Astrocyte (in vitro differentiated cells and primary cell): ENCODE measurements at regions not wholly inside any gene's neighbourhood (a gene's known extent, or its start where the extent isn't known, plus 50 kb on each side); places are given as distances from the start of the nearest gene placed in this dataset.

Source experiments
- CTCF ChIP-seq: IDR thresholded peaks from 2 replicates; pipeline ENCODE4 v1.5.1; 2011; ENCODE audit warnings: low read depth, mild to moderate bottlenecking, inconsistent platforms, low read length, moderate library complexity; ENCODE audit not compliant: insufficient read depth
- EZH2 ChIP-seq: IDR thresholded peaks from 2 replicates; pipeline ENCODE4 v1.6.1; 2012; ENCODE audit warnings: mild to moderate bottlenecking, low read length, inconsistent platforms; ENCODE audit not compliant: insufficient read depth

DNA sequence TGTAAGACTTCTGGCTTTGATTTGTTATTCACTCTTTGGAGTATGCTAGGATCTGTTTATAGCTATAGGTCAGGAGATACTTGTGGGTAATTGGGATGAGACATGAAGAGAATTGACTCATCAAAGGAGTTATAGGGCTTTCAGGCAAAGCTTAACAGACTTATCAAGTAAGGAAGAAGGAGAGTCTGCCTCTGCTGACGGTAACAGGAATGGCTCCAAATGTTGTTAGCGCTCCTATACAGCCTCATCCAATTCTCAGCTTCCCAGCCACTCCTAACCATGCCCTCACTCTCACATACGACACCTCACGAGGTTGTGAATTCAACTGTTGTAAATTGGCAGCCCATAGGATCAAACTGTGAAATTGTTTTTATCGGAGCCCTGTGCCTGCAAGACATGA is 140.5 kb downstream of the KCNA5 start:
- TF ChIP-seq CTCF (no peak), EZH2 (no peak)
